Mucosa of descending colon (tissue), 3 donors: ENCODE measurements at regions not wholly inside any gene's neighbourhood (a gene's known extent, or its start where the extent isn't known, plus 50 kb on each side); places are given as distances from the start of the nearest gene placed in this dataset.

Experiments used
- ATAC-seq: fragments of 200-7000 bp; cut with Tn5 transposase; one replicate; pipeline ENCODE4 v1.9.1; 2020; ENCODE audit warnings: mild to moderate bottlenecking, moderate library complexity
- DNase-seq, 3 donors: peaks; one replicate each; pipeline ENCODE4 v3.0.0-alpha.2; 2020
- H3K36me3 ChIP-seq: fragments of 200-600 bp; one replicate; pipeline ENCODE4 v1.8.0; 2021; ENCODE audit warnings: low read depth, mild to moderate bottlenecking
- H3K4me1 ChIP-seq: fragments of 200-600 bp; one replicate; pipeline ENCODE4 v1.8.0; 2021; ENCODE audit warnings: low read depth, mild to moderate bottlenecking
- H3K4me3 ChIP-seq: fragments of 200-600 bp; one replicate; pipeline ENCODE4 v1.8.0; 2021; ENCODE audit warnings: mild to moderate bottlenecking
- H3K9me3 ChIP-seq: fragments of 200-600 bp; one replicate; pipeline ENCODE4 v1.8.0; 2021; ENCODE audit warnings: mild to moderate bottlenecking
- CTCF ChIP-seq: fragments of 200-600 bp; IDR thresholded peaks from one replicate; pipeline ENCODE4 v1.8.0; 2022; ENCODE audit warnings: antibody characterized with exemption, mild to moderate bottlenecking
- intact Hi-C, 2 donors: fragments of 100-400 bp; cut with DNase I in 1 of 2; cut with micrococcal nuclease in 1 of 2; formaldehyde crosslinking; loops; one replicate each; pipeline versions ENCODE4 v1.11.0 to v1.11.1; 2022; cut with DNase I, micrococcal nuclease
- donor health status: DM: no; HTN: no; CAD: no; lungs with moderate emphysema.
- donor health status: DM: no; HTN: no; CAD: no.
- donor health status: DM: no; HTN: yes; CAD: no.

GRCh38 chr3:152733584-152734119 is 101.3 kb upstream of the P2RY1 start:
- intact Hi-C loops, result no loop called here
- Histone ChIP-seq H3K36me3 (no peaks in the 10 kb centered on the region), H3K4me1 (no peaks in the 10 kb centered on the region), H3K4me3 (no peak overlapping the region), H3K9me3 (no peaks in the 10 kb centered on the region)
- TF ChIP-seq CTCF, result no peak
- ATAC-seq, result no peak
- no peak for DNase-seq

DNA sequence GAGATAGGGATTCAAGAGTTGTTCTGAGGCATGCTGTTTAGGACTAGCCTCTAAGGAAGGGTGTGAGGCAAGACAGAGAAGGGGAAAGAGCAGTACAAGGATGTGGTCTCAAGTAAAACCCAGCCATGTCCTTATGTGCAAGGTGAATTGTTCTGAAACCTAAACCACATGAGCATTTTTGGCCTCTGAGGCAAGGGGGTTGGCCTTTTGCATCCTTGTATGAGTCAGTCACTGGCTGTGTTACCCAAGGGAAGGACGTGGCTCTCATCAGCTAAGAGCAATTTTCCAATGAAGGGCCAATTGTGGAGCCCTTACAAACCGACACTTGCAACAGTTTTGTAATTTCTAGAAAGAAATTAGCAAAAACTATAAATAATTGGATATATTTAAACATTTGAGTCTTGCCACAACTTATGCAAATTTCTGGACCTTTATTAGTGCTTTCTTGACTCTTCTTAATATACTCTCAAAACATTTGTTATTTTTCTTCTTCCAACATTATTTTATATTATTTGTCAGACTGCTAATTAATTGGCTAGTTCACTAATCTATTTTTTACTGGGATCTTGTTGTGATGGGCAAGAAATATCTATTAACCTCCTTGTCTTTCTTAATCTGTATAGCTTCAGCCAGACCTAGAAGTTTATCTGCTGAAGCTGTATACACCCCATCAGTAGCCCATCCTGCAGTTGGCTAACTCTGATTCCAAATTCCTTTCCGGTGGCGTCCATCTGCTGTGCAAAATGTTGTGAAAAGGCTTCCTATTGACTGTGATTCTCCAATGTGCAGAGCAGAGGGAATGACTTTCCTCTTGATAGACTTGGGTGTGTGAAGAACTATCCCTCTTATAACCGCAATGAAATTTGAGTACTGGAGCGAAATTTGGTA is 97.7 kb upstream of the P2RY1 start:
- ATAC-seq, result peak; percentile 34

DNA sequence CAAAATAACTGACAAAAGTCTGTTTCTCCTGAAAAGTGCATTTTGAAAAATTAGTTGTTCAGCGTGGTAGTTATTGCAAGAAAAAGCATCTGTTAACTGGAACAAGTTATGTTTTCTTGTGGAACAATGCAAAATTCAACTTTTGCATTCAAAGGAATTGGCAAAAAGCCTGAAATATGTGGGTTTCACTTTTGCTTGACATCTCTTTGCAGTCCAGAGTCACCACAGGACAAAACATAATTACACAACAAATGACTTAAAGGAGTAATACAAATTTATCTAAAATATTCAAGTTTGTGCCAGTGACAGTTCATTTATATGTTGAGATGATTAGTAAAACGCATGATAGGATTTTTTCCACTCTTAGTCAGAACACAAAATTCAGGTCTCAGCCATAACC is 96.3 kb upstream of the P2RY1 start:
- no peak for ATAC-seq
- DNase-seq, result no peak
- Histone ChIP-seq H3K9me3 (no peaks in the 10 kb centered on the region), H3K36me3 (no peaks in the 10 kb centered on the region), H3K4me3 (no peak overlapping the region), H3K4me1 (no peaks in the 10 kb centered on the region)
- intact Hi-C loops, result no loop called here
- TF ChIP-seq CTCF, result no peak

More for the DNA sequence above, 97.7 kb upstream of the P2RY1 start:
- H3K9me3 ChIP-seq, result no peaks in the 10 kb centered on the region
- TF ChIP-seq CTCF, result no peak
- no peaks in the 10 kb centered on the region for H3K36me3 ChIP-seq
- intact Hi-C loops, result no loop called here
- no peak for DNase-seq
- no peaks in the 10 kb centered on the region for H3K4me1 ChIP-seq
- H3K4me3 ChIP-seq, result no peak overlapping the region

GRCh38 chr3:152742368-152743347 is 92.3 kb upstream of the P2RY1 start:
- Histone ChIP-seq H3K9me3 (no peaks in the 10 kb centered on the region), H3K4me3 (no peak overlapping the region), H3K4me1 (no peaks in the 10 kb centered on the region), H3K36me3 (no peaks in the 10 kb centered on the region)
- intact Hi-C loops, result no loop called here
- no peak for TF ChIP-seq CTCF
- no peak for ATAC-seq
- DNase-seq, result no peak

GRCh38 chr3:152745646-152746045 is 89.3 kb upstream of the P2RY1 start:
- TF ChIP-seq CTCF, result no peak
- no peak overlapping the region for H3K4me3 ChIP-seq
- ATAC-seq, result no peak
- H3K9me3 ChIP-seq, result peaks cover 10% of the 10 kb centered on the region
- intact Hi-C loops, result no loop called here
- H3K36me3 ChIP-seq, result no peaks in the 10 kb centered on the region
- H3K4me1 ChIP-seq, result no peaks in the 10 kb centered on the region
- no peak for DNase-seq
